Esophagus squamous epithelium (tissue), 5 donors: ENCODE measurements at regions not wholly inside any gene's neighbourhood (a gene's known extent, or its start where the extent isn't known, plus 50 kb on each side); places are given as distances from the start of the nearest gene placed in this dataset.

ENCODE experiments used
- DNase-seq: peaks from one replicate; lab custom pipeline; 2025; lab: John Stamatoyannopoulos, UW
- H3K27ac ChIP-seq, 4 donors: fragments of 200-600 bp; sonication (generic); one replicate each; pipeline ENCODE4 v1.5.1; 2016 to 2019; ENCODE audit warnings: mild to moderate bottlenecking in 1 of 4
- H3K27me3 ChIP-seq, 4 donors: fragments of 200-600 bp; sonication (generic); 1 replicate in 3 of 4; 2 replicates in 1 of 4; pipeline versions ENCODE4 v1.5.1 to v1.6.0; 2017 to 2021; ENCODE audit warnings: antibody characterized with exemption in 1 of 4
- H3K36me3 ChIP-seq, 3 donors: fragments of 200-600 bp; sonication (generic); one replicate each; pipeline ENCODE4 v1.5.1; 2016 to 2019
- H3K4me1 ChIP-seq, 3 donors: fragments of 200-600 bp; sonication (generic); one replicate each; pipeline ENCODE4 v1.5.1; 2017 to 2019
- H3K4me3 ChIP-seq, 4 donors: fragments of 200-600 bp; sonication (generic); 1 replicate in 3 of 4; 2 replicates in 1 of 4; pipeline ENCODE4 v1.5.1; 2016 to 2019; ENCODE audit warnings: mild to moderate bottlenecking in 2 of 4, moderate library complexity in 1 of 4
- H3K9me3 ChIP-seq, 3 donors: fragments of 200-600 bp; sonication (generic); one replicate each; pipeline ENCODE4 v1.5.1; 2016 to 2019
- POLR2A ChIP-seq, 4 donors: fragments of 450-650 bp; IDR thresholded peaks; one replicate each; pipeline ENCODE4 v1.6.1; 2017; ENCODE audit warnings: antibody characterized with exemption in 4 of 4, mild to moderate bottlenecking in 4 of 4, moderate library complexity in 3 of 4
- WGBS, 2 donors: methylation state at CpG; one replicate each; pipeline ENCODE4 v1.1.5; 2018; 5-methylcytosine and 5-hydroxymethylcytosine counted together
- intact Hi-C: fragments of 100-400 bp; cut with DNase I; formaldehyde crosslinking; loops from one replicate; pipeline ENCODE4 v1.15.0; 2022
- TF ChIP-seq, protein P1 (sequence below), 6 experiments: fragments of 450-650 bp in 4 of 6; fragments of 200-600 bp in 2 of 6; sonication (generic) in 2 of 6; IDR thresholded peaks; one replicate each; pipeline ENCODE4 v1.5.1; 2016 to 2019; ENCODE audit warnings: antibody characterized with exemption in 6 of 6, mild to moderate bottlenecking in 4 of 6, moderate library complexity in 4 of 6
- donor health status: DM: yes; HTN: yes; CAD: no.

- no peak for DNase-seq
- WGBS, 2 donors: 21 to 56% methylated on average over 1 of the region's 1 CpG
- Histone ChIP-seq H3K27me3 (peaks cover 0 to 10% (median 0%) of the 10 kb centered on the region in 4 donors), H3K27ac (no peak overlapping the region), H3K4me3 (no peak overlapping the region), H3K9me3 (no peaks in the 10 kb centered on the region), H3K4me1 (no peaks in the 10 kb centered on the region), H3K36me3 (no peaks in the 10 kb centered on the region)
- intact Hi-C loops: no loop called here
- no peak for TF ChIP-seq POLR2A (IDR thresholded peaks at IDR 0.05)
- TF ChIP-seq, protein P1, sequence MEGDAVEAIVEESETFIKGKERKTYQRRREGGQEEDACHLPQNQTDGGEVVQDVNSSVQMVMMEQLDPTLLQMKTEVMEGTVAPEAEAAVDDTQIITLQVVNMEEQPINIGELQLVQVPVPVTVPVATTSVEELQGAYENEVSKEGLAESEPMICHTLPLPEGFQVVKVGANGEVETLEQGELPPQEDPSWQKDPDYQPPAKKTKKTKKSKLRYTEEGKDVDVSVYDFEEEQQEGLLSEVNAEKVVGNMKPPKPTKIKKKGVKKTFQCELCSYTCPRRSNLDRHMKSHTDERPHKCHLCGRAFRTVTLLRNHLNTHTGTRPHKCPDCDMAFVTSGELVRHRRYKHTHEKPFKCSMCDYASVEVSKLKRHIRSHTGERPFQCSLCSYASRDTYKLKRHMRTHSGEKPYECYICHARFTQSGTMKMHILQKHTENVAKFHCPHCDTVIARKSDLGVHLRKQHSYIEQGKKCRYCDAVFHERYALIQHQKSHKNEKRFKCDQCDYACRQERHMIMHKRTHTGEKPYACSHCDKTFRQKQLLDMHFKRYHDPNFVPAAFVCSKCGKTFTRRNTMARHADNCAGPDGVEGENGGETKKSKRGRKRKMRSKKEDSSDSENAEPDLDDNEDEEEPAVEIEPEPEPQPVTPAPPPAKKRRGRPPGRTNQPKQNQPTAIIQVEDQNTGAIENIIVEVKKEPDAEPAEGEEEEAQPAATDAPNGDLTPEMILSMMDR (IDR thresholded peaks at IDR 0.05): no peak
Measured at GRCh38 chr4:10347815-10348214, 109.4 kb downstream of the ZNF518B start.

GRCh38 chr4:10347281-10347795 is 109.9 kb downstream of the ZNF518B start:
- intact Hi-C loops: no loop called here
- TF ChIP-seq POLR2A (IDR thresholded peaks at IDR 0.05): no peak
- TF ChIP-seq, protein P1 (IDR thresholded peaks at IDR 0.05): no peak
- Histone ChIP-seq H3K9me3 (no peaks in the 10 kb centered on the region), H3K36me3 (no peaks in the 10 kb centered on the region), H3K4me1 (no peaks in the 10 kb centered on the region), H3K27me3 (peaks cover 0 to 8% (median 0%) of the 10 kb centered on the region in 4 donors), H3K4me3 (no peak overlapping the region), H3K27ac (no peak overlapping the region)
- 77 to 78% methylated on average over 5 of the region's 5 CpGs for WGBS, 2 donors
- no peak for DNase-seq

GRCh38 chr4:10346023-10346422 is 111.2 kb downstream of the ZNF518B start:
- H3K9me3 ChIP-seq: no peaks in the 10 kb centered on the region
- intact Hi-C loops: no loop called here
- 65 to 68% methylated on average over 2 of the region's 2 CpGs for WGBS, 2 donors
- no peaks in the 10 kb centered on the region for H3K4me1 ChIP-seq
- no peak for DNase-seq
- H3K27me3 ChIP-seq: no peaks in the 10 kb centered on the region
- H3K4me3 ChIP-seq: no peak overlapping the region
- no peak overlapping the region for H3K27ac ChIP-seq
- no peak for TF ChIP-seq POLR2A (IDR thresholded peaks at IDR 0.05)
- TF ChIP-seq, protein P1 (IDR thresholded peaks at IDR 0.05): no peak
- no peaks in the 10 kb centered on the region for H3K36me3 ChIP-seq

- no peak for DNase-seq
- Histone ChIP-seq H3K36me3 (no peaks in the 10 kb centered on the region), H3K9me3 (no peaks in the 10 kb centered on the region), H3K4me3 (no peak overlapping the region), H3K4me1 (no peaks in the 10 kb centered on the region), H3K27me3 (no peaks in the 10 kb centered on the region), H3K27ac (no peak overlapping the region)
- no peak for TF ChIP-seq POLR2A (IDR thresholded peaks at IDR 0.05)
- TF ChIP-seq, protein P1 (IDR thresholded peaks at IDR 0.05): no peak
- intact Hi-C loops: no loop called here
- 86 to 90% methylated on average over 2 to 3 of the region's 3 CpGs for WGBS, 2 donors
Measured at GRCh38 chr4:10345381-10345784, 111.8 kb downstream of the ZNF518B start.

- no peaks in the 10 kb centered on the region for H3K36me3 ChIP-seq
- H3K4me3 ChIP-seq: no peak overlapping the region
- H3K27ac ChIP-seq: no peak overlapping the region
- 80 to 81% methylated on average over 4 of the region's 4 CpGs for WGBS, 2 donors
- no peaks in the 10 kb centered on the region for H3K9me3 ChIP-seq
- no peak for DNase-seq
- TF ChIP-seq, protein P1 (IDR thresholded peaks at IDR 0.05): no peak
- TF ChIP-seq POLR2A (IDR thresholded peaks at IDR 0.05): no peak
- no peaks in the 10 kb centered on the region for H3K27me3 ChIP-seq
- intact Hi-C loops: no loop called here
- H3K4me1 ChIP-seq: no peaks in the 10 kb centered on the region
Measured at GRCh38 chr4:10344824-10345223, 112.4 kb downstream of the ZNF518B start.
